ENCODE measurements at regions not wholly inside any gene's neighbourhood (a gene's known extent, or its start where the extent isn't known, plus 50 kb on each side); places are given as distances from the start of the nearest gene placed in this dataset.
A peak's percentile ranks its signal among the peaks of the same experiment; 100 is the strongest.
"Not testable (repeated sequence)": the region's sequence is repeated elsewhere in the genome, so short reads cannot be mapped to it uniquely, and the experiment has no call there.

DNA sequence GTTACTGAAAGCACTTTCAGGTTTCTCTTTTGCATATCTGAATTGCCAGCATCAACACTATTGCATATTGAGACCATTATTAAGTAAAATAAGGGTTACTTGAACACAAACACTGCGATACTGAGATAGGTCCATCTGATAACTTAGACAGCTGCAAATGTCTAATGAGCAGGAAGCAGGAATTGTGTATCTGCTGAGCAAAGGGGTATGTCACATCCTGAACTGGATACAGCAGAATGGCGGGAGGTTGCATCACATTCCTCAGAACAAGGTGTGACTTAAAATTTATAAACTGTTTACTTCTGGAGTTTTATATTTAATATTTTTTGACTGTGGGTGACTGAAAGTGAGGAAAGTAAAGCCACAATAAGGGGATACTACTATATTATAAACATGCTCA is 142.4 kb downstream of the POTEH start:
- not testable (repeated sequence) for DNase-seq (ENCODE audit: low read depth in 1 of 2, low spot score in 1 of 2)

DNA sequence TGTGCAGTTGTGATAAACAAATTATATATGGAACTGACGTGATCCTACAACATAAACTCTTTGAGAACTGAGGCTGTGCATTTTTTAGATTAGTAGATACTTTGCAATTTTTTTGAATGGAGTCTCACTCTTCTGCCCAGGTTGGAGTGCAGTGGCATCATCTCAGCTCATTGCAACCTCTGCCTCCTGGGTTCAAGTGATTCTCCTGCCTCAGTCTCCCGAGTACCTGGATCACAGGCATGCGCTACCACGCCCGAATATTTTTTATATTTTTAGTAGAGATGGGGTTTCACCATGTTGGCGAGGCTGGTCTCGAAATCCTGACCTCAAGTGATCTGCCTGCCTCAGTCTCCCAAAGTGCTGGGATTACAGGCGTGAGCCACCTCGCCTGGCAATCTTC is 145.9 kb downstream of the POTEH start:
- not testable (repeated sequence) for DNase-seq (ENCODE audit: low read depth in 1 of 2, low spot score in 1 of 2)

DNA sequence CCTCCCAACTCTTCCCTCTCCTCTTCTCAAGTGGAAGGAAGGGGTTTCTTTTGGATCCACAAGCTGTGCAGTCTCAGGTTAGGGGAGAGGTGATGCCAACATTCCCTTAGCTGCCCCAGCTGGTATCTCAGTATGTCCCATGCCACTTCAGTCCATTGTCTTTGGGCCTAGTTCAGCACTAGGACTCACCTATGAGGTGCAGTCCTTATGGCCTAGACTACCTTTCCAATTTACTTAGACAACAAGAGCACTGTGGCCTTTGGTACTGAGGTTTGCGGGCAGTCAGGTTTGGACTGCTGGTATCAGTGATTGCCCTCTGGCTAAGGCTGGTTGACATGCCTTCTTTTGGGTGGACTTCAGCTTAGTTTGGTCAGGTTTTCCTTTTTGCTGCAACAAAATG is 159.9 kb downstream of the POTEH start:
- not testable (repeated sequence) for DNase-seq (ENCODE audit: low read depth in 1 of 2, low spot score in 1 of 2)

DNA sequence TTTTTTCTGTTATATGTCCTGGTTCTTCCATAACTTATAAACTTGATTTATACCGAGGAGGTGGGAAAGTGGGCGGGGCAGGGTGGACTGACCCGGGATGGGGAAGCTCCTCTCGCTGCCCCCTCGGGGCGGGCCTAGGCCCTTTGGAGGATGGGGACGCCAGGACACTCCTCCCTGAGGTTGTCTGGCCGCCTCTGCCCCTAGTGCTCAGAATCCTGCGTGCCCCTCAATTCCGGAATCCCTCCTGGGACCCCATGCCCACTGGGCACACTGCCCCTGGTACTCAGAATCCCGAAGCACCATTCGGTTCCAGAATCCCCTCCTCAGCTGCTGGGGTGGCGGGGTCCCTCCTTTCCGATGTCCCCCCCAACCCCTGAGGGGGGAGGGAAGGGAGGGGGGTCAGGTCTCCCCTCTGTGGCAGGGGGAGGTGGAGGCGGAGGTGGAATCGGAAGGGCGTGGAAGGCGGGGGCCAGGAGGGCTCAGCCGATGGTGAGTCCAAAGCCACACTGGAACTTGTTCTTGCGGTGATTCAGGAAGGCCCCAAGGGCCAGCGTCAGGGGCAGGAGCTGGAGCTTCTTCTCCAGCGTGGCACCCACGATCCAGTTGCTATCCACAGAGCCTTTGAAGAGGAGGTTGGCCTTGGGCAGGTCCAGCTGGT is 164.0 kb downstream of the POTEH start:
- DNase-seq (ENCODE audit: low read depth in 1 of 2, low spot score in 1 of 2): not testable (repeated sequence)

DNA sequence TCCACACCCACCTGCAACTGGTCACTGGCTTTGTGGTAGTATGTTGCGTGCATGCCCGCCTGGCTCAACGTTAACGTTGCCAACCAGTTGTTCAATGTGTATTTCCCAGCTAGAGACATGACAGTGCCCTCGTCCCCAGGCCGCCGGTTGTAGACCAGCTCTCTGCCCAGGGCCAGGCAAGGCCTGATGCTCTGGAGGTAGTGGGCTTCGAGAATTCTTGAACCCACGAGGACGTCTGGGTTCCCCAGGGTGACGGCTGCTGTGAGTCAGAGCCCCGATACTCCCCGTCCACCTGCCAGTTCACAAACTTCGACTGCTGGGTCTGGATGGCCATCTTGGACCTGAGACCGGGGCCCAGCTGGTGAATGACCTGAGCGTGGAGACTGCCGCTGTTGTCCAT is 164.6 kb downstream of the POTEH start:
- peak in 1 of 2 donors; percentile 1 for DNase-seq (ENCODE audit: low read depth in 1 of 2, low spot score in 1 of 2)

DNA sequence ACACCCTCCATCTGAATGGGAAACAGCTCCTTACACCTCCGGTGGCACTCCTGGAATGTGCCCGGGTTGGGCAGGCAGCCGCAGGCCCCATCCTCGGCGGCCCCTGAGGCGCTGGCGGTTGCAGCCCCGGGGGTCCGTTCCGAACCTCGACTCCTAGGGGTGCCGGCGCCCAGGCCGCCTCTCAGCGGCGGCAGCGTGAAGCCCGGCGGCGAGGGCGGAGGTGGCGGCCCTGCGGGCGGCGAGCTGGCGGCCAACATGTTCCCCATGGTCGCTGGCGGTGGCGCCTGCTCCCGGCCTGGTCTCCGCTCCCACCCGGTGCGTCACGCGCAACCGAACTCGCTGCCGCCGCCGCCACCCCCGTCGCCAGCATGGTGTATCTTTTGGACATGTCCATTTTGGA is 165.2 kb downstream of the POTEH start:
- not testable (repeated sequence) for DNase-seq (ENCODE audit: low read depth in 1 of 2, low spot score in 1 of 2)

DNA sequence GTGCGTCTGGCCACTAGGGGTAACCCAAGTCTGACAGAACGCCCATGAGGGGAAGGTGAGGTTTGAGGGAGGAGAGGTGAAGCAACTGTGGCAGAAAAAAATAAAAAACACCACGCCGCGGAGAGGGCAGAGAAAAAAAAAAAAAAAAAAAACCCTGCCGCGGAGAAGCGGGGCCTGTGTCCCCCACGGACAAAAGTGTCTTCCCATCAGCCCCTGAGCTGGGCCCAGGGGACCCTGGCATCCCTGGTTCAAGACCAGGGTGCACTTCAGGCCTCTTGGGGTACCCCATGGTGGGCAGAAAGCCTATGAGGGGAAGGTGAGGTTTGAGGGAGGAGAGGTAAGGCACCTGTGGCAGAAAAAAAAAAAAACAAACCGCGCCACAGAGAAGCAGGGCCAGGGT is 191.1 kb downstream of the POTEH start:
- DNase-seq (ENCODE audit: low read depth in 1 of 2, low spot score in 1 of 2): not testable (repeated sequence)

DNA sequence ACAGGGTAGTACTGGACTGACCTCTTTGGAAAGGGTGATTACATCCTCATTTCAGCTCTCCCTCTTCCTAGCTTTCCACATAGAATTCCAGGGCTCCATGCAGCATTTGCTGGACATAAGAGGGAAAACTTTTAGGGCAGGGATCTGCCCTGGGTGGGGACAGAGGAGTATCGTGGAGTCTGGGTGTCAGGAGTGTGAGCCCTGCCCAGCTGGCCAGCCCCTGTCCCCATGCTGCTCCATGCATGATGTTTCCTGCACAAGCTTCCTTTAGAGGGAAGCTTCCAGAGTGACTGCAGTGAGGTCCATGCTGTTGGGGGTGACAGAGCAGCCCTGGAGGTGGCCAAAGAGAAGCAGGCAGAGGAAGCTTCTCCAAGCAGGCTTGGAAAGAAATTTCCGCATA is 214.5 kb downstream of the POTEH start:
- DNase-seq (ENCODE audit: low read depth in 1 of 2, low spot score in 1 of 2): not testable (repeated sequence)

DNA sequence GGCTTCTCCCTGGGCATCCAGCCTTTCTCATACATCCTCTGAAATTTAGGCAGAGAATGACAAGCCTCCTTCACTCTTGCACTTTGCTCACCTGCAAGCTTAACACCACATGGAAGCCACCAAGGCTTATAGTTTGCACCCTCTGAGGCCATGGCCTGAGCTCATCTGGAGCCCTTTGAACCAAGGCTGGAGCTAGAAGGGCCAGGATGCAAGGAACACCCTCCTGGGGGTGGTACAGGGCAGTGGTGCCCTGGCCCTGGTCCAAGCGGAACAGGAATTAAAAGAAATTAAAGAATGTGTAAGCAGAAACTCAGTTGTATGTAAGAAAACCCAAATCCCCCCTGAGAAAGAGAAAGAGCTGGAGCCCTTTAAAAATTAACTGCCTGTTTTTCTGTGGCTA is 221.9 kb downstream of the POTEH start:
- DNase-seq (ENCODE audit: low read depth in 1 of 2, low spot score in 1 of 2): not testable (repeated sequence)

DNA sequence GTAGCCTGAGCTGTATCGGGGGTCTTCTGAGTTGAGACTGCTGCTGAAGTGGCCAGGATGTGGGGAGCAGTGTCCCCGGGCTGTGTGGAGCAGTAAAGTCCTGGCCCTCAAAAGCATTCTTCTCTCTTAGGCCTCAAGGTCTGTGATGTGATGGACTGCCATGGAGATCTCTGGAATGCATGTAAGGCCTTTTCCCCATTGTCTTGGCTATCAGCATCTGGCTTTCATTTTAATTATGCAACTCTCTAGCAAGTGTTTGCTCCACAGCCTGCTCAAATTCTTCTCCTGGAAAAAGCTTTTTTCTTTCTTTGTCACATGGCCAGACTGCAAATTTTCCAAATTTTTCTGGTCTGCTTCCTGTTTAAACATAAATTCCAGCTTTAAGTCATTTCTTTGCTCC is 229.3 kb downstream of the POTEH start:
- DNase-seq (ENCODE audit: low read depth in 1 of 2, low spot score in 1 of 2): not testable (repeated sequence)

DNA sequence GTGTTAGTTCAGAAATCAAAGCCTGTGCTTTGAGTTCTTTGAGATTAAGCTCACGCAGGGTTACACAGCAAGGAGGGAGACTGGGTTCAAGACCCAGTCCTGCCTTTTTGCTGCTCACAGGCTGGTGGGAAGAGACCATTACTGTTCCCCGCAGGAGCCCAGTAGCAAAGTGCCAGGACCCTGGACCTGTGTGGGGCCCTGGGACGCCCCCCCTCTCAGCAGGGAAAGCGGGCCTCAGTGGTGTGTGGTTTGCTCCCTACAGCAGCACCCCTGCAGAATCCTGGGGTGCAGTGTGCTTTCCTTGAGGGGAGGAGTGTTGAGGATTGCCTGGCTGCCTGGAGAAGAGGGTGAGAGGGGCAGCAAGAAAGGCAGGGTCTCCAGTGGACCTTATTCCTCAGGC is 231.1 kb downstream of the POTEH start:
- not testable (repeated sequence) for DNase-seq (ENCODE audit: low read depth in 1 of 2, low spot score in 1 of 2)

DNA sequence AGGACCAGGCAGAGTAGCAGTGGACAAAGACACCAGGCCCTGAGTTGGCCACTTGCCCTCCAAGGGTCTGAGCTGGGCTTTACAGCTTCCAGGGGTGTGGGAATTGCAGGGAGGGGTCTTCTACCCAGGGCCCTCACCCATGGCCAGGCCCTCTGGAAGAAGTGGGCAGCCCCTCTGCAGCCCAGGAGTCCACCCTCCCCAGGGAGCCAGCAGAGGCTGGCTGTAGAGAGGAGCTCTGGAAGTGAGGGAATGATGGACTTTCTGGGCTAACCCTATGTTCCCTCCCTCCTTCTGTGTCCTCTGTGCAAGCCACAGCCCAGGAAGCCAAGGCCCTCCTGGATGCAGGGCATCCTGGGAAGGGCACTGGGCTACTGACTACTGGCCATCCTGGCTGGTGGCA is 232.3 kb downstream of the POTEH start:
- DNase-seq (ENCODE audit: low read depth in 1 of 2, low spot score in 1 of 2): not testable (repeated sequence)

DNA sequence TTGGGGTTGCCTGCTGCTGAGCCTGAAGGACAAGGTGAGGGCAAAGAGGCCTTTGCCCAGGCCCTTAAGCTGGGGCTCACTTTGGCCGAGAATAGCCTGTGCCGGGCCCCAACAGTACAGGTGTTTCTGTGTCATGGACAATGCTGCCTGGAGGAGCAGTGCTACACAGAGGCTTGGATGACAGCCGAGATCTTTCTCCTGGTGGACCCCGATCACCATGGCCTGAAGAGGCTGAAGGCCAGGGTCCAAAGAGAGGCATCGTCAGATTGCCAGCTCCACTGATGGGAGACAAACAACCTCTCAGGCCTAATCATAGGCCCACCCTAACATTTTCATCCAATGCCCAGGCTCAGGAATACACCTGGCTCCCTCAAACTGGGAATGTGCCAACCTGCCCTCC is 232.8 kb downstream of the POTEH start:
- not testable (repeated sequence) for DNase-seq (ENCODE audit: low read depth in 1 of 2, low spot score in 1 of 2)

DNA sequence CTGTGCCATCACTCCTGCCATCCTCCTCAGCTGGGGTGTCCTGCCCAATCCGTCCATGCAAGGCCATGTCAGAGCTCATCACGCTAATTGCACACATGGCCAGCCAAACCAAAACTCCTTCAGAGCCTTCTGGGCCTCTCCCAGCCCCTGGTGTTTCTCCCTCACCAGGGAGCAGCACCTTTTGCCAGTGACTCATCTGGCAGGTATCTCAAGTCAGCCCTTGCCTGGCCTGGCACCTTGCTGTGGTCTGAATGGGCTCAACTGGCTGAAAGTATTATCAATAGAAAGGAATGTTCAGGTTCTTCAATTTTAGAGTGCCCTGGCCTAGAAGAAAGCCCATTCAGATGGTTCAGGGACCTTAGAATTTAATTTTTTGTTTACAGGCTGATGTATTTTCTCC is 235.0 kb downstream of the POTEH start:
- DNase-seq (ENCODE audit: low read depth in 1 of 2, low spot score in 1 of 2): not testable (repeated sequence)

DNA sequence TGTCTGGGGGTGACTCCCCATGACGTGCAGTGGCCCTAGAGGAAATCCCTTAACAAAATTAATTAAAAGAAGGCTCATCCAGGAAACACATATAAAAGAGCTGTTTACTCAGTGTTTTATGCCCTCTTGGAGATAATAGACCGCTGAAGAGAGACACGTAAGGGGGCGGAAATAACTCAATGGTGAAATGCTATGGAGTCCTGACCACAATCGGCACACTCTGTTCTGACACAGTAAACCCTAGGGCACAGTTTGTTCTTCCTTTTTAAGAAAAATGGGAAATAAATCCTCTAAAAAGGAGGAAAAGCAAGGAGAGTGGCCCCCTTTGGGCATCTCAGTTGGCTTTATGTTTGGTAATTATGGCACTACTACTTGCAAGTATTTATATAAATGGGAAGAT is 237.3 kb downstream of the POTEH start:
- not testable (repeated sequence) for DNase-seq (ENCODE audit: low read depth in 1 of 2, low spot score in 1 of 2)

All from stimulated activated CD4-positive, alpha-beta T cell treated with anti-CD3 and anti-CD28 coated beads, Interleukin-15, amount 100 ng/mL, for 1 hour (primary cell).